Lung (tissue), 11 donors: ENCODE measurements at regions not wholly inside any gene's neighbourhood (a gene's known extent, or its start where the extent isn't known, plus 50 kb on each side); places are given as distances from the start of the nearest gene placed in this dataset.

ENCODE experiments used
- ATAC-seq: fragments of 200-7000 bp; cut with Tn5 transposase; one replicate; pipeline ENCODE4 v1.9.1; 2020; ENCODE audit warnings: moderate number of reproducible peaks; ENCODE audit not compliant: insufficient read depth, low FRiP score
- DNase-seq, 3 donors: peaks; one replicate each; pipeline ENCODE4 v3.0.0-alpha.2; 2013 to 2017
- H3K27ac ChIP-seq, 2 donors: one replicate each; pipeline ENCODE4 v1.5.1; 2013; ENCODE audit warnings: mild to moderate bottlenecking in 2 of 2, moderate library complexity in 2 of 2, control low read depth in 1 of 2, inconsistent platforms in 1 of 2, low read depth in 1 of 2, low read length in 1 of 2
- H3K27me3 ChIP-seq, 3 donors: one replicate each; pipeline ENCODE4 v1.5.1; 2013; ENCODE audit warnings: low read length in 2 of 3; ENCODE audit not compliant: control insufficient read depth in 3 of 3, insufficient read depth in 3 of 3
- H3K36me3 ChIP-seq, 4 donors: one replicate each; pipeline ENCODE4 v1.5.1; 2013; ENCODE audit warnings: low read length in 4 of 4, mild to moderate bottlenecking in 1 of 4, moderate library complexity in 1 of 4; ENCODE audit not compliant: control insufficient read depth in 4 of 4, insufficient read depth in 4 of 4
- H3K4me1 ChIP-seq, 5 donors: one replicate each; pipeline ENCODE4 v1.5.1; 2013; ENCODE audit warnings: low read length in 5 of 5, mild to moderate bottlenecking in 2 of 5, moderate library complexity in 1 of 5; ENCODE audit not compliant: control insufficient read depth in 5 of 5, insufficient read depth in 5 of 5
- H3K4me3 ChIP-seq: one replicate; pipeline ENCODE4 v1.5.1; 2013; ENCODE audit warnings: mild to moderate bottlenecking, control low read depth, moderate library complexity
- H3K9ac ChIP-seq, 2 donors: one replicate each; pipeline ENCODE4 v1.5.1; 2013; ENCODE audit warnings: low read length in 2 of 2, control low read depth in 1 of 2; ENCODE audit not compliant: insufficient read depth in 1 of 2
- H3K9me3 ChIP-seq, 4 donors: one replicate each; pipeline ENCODE4 v1.5.1; 2013; ENCODE audit warnings: low read length in 3 of 4, mild to moderate bottlenecking in 1 of 4, moderate library complexity in 1 of 4; ENCODE audit not compliant: control insufficient read depth in 4 of 4, insufficient read depth in 3 of 4
- CTCF ChIP-seq: IDR thresholded peaks from 2 replicates; pipeline ENCODE4 v1.5.1; 2012; ENCODE audit warnings: mild to moderate bottlenecking; ENCODE audit errors: control extremely low read depth, extremely low read depth
- WGBS, 2 donors: extraction: QIAGEN DNeasy Blood & Tissue Kit; methylation state at CpG; one replicate each; pipeline ENCODE4 v1.1.7; 2013; 5-methylcytosine and 5-hydroxymethylcytosine counted together
- donor health status: control.
- donor health status: control.
- donor health status: Bipolar disorder and iron deficiency.
- donor health status: healthy.
- donor health status: DM: yes; HTN: yes; CAD: no.

DNA sequence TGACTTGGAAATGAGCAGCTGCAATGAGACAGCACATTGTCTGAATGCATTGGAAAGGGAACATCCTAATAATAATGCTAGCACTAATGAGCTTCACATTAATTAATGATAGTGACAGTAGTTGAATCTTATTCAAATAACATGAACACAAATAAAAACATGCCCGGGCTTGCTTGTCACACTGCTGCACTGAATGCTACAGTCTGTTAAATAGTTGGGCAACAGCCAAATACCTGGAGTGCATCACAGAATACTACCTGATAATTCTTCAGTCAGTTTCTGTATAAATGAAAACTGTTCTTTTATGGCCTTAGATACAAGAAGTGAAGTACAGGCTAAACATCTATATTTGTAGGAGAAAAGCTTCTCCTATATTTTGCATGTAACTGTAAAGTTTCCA, 458.7 kb downstream of the RNF144B start:
- Histone ChIP-seq H3K4me3 (no peak overlapping the region), H3K9me3 (no peaks in the 10 kb centered on the region), H3K4me1 (no peaks in the 10 kb centered on the region), H3K27me3 (no peaks in the 10 kb centered on the region), H3K27ac (no peak overlapping the region), H3K9ac (no peak overlapping the region), H3K36me3 (no peaks in the 10 kb centered on the region)
- ATAC-seq (no peak), DNase-seq (no peak)
- TF ChIP-seq CTCF, result no peak
- 72 to 91% methylated on average over 1 of the region's 1 CpG for WGBS, 2 donors

- no peaks in the 10 kb centered on the region for H3K27me3 ChIP-seq
- no peaks in the 10 kb centered on the region for H3K4me1 ChIP-seq
- no peak overlapping the region for H3K9ac ChIP-seq
- H3K4me3 ChIP-seq, result no peak overlapping the region
- H3K27ac ChIP-seq, result no peak overlapping the region
- DNase-seq, result no peak
- no peaks in the 10 kb centered on the region for H3K36me3 ChIP-seq
- no peak for TF ChIP-seq CTCF
- 87 to 92% methylated on average over 3 of the region's 3 CpGs for WGBS, 2 donors
- no peaks in the 10 kb centered on the region for H3K9me3 ChIP-seq
- ATAC-seq, result no peak
These were observed 459.2 kb downstream of the RNF144B start for GRCh38 chr6:18846327-18846726.

- H3K27ac ChIP-seq, result no peak overlapping the region
- DNase-seq (no peak), ATAC-seq (no peak)
- H3K27me3 ChIP-seq, result no peaks in the 10 kb centered on the region
- no peak overlapping the region for H3K4me3 ChIP-seq
- no peaks in the 10 kb centered on the region for H3K36me3 ChIP-seq
- 22 to 24% methylated on average over 3 of the region's 3 CpGs for WGBS, 2 donors
- peaks cover 0 to 3% (median 0%) of the 10 kb centered on the region in 4 donors for H3K9me3 ChIP-seq
- H3K9ac ChIP-seq, result no peak overlapping the region
- no peak for TF ChIP-seq CTCF
- H3K4me1 ChIP-seq, result no peaks in the 10 kb centered on the region
These were observed 474.1 kb downstream of the RNF144B start for GRCh38 chr6:18861204-18861603.

GRCh38 chr6:18883268-18883667, 496.1 kb downstream of the RNF144B start:
- H3K4me1 ChIP-seq, result no peaks in the 10 kb centered on the region
- no peak for TF ChIP-seq CTCF
- WGBS, 2 donors, result 73 to 86% methylated on average over 2 of the region's 2 CpGs
- no peaks in the 10 kb centered on the region for H3K27me3 ChIP-seq
- ATAC-seq (no peak), DNase-seq (no peak)
- H3K9me3 ChIP-seq, result no peaks in the 10 kb centered on the region
- no peak overlapping the region for H3K4me3 ChIP-seq
- no peak overlapping the region for H3K27ac ChIP-seq
- H3K36me3 ChIP-seq, result no peaks in the 10 kb centered on the region
- H3K9ac ChIP-seq, result no peak overlapping the region
